ENCODE measurements at regions not wholly inside any gene's neighbourhood (a gene's known extent, or its start where the extent isn't known, plus 50 kb on each side); places are given as distances from the start of the nearest gene placed in this dataset.

GRCh38 chr1:188225975-188226374 is 1397.2 kb downstream of the PLA2G4A start:
- H3K4me1 Mint-ChIP-seq (ENCODE audit: low read depth), result no peaks in the 10 kb centered on the region
- no peak for DNase-seq (ENCODE audit: low spot score, unreplicated experiment)
- no peak overlapping the region for H3K4me3 Mint-ChIP-seq (ENCODE audit: low read depth)
- no peak overlapping the region for H3K27ac Mint-ChIP-seq
- H3K36me3 Mint-ChIP-seq (ENCODE audit: insufficient read depth), result no peaks in the 10 kb centered on the region
- TF ChIP-seq, protein P1, sequence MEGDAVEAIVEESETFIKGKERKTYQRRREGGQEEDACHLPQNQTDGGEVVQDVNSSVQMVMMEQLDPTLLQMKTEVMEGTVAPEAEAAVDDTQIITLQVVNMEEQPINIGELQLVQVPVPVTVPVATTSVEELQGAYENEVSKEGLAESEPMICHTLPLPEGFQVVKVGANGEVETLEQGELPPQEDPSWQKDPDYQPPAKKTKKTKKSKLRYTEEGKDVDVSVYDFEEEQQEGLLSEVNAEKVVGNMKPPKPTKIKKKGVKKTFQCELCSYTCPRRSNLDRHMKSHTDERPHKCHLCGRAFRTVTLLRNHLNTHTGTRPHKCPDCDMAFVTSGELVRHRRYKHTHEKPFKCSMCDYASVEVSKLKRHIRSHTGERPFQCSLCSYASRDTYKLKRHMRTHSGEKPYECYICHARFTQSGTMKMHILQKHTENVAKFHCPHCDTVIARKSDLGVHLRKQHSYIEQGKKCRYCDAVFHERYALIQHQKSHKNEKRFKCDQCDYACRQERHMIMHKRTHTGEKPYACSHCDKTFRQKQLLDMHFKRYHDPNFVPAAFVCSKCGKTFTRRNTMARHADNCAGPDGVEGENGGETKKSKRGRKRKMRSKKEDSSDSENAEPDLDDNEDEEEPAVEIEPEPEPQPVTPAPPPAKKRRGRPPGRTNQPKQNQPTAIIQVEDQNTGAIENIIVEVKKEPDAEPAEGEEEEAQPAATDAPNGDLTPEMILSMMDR (IDR thresholded peaks at IDR 0.05; ENCODE audit: unreplicated experiment), result no peak
- H3K27me3 Mint-ChIP-seq, result no peaks in the 10 kb centered on the region
- peaks cover 10% of the 10 kb centered on the region for H3K9me3 Mint-ChIP-seq (ENCODE audit: low read depth)

- no peaks in the 10 kb centered on the region for H3K36me3 Mint-ChIP-seq (ENCODE audit: insufficient read depth)
- no peak overlapping the region for H3K4me3 Mint-ChIP-seq (ENCODE audit: low read depth)
- peaks cover 10% of the 10 kb centered on the region for H3K9me3 Mint-ChIP-seq (ENCODE audit: low read depth)
- DNase-seq (ENCODE audit: low spot score, unreplicated experiment), result no peak
- no peaks in the 10 kb centered on the region for H3K27me3 Mint-ChIP-seq
- no peaks in the 10 kb centered on the region for H3K4me1 Mint-ChIP-seq (ENCODE audit: low read depth)
- TF ChIP-seq, protein P1 (IDR thresholded peaks at IDR 0.05; ENCODE audit: unreplicated experiment), result no peak
- no peak overlapping the region for H3K27ac Mint-ChIP-seq
These were observed 1399.9 kb downstream of the PLA2G4A start for GRCh38 chr1:188228623-188229022.

DNA sequence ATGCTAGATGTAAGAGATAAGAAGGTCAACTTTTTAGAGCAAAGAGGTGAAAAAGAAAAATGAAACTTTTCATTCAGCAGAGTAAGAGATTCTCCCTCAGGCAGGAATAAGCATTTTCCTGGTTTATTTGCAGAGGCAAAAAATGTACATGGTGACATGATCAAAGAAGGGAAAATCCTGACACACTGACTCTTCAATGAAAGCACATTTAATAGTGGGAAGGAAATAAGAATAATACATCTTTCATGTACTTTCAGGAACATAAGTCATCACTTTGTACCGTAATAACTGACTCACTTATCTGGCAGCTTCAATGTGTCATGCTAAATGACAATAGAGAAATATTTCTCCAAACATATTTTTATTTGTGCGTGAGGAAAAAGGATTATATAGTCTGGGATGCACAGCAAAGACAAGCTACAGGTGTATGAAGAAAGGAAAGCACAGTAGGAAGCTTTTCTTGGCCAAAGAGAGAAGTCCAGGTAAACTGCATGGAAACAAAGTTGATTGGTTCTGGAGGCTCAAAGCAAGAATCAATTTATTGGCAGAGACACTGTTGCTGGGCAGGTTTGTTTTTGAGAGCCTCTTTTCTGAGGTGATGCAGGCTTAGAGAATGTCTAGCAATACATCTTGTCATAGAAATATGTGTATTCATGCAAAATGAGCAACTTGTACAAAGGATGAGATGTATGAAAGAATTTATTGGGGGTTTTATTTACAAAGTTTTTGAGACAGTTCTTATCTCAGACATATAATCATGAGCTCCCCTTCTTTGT is 1409.0 kb downstream of the PLA2G4A start:
- Mint-ChIP-seq H3K9me3 (ENCODE audit: low read depth) (no peaks in the 10 kb centered on the region), H3K36me3 (ENCODE audit: insufficient read depth) (no peaks in the 10 kb centered on the region), H3K27me3 (no peaks in the 10 kb centered on the region), H3K27ac (no peak overlapping the region), H3K4me3 (ENCODE audit: low read depth) (no peak overlapping the region), H3K4me1 (ENCODE audit: low read depth) (no peaks in the 10 kb centered on the region)
- no peak for DNase-seq (ENCODE audit: low spot score, unreplicated experiment)
- TF ChIP-seq, protein P1 (IDR thresholded peaks at IDR 0.05; ENCODE audit: unreplicated experiment), result no peak

GRCh38 chr1:188240772-188241406 is 1412.1 kb downstream of the PLA2G4A start:
- Mint-ChIP-seq H3K4me3 (ENCODE audit: low read depth) (no peak overlapping the region), H3K27ac (no peak overlapping the region)

GRCh38 chr1:188241629-188242028 is 1412.9 kb downstream of the PLA2G4A start:
- no peaks in the 10 kb centered on the region for H3K9me3 Mint-ChIP-seq (ENCODE audit: low read depth)
- no peaks in the 10 kb centered on the region for H3K36me3 Mint-ChIP-seq (ENCODE audit: insufficient read depth)
- no peak overlapping the region for H3K4me3 Mint-ChIP-seq (ENCODE audit: low read depth)
- H3K4me1 Mint-ChIP-seq (ENCODE audit: low read depth), result no peaks in the 10 kb centered on the region
- no peak overlapping the region for H3K27ac Mint-ChIP-seq
- TF ChIP-seq, protein P1 (IDR thresholded peaks at IDR 0.05; ENCODE audit: unreplicated experiment), result no peak
- H3K27me3 Mint-ChIP-seq, result no peaks in the 10 kb centered on the region
- no peak for DNase-seq (ENCODE audit: low spot score, unreplicated experiment)

More at GRCh38 chr1:188240772-188241406, 1412.1 kb downstream of the PLA2G4A start:
- TF ChIP-seq, protein P1 (IDR thresholded peaks at IDR 0.05; ENCODE audit: unreplicated experiment), result no peak
- DNase-seq (ENCODE audit: low spot score, unreplicated experiment), result no peak
- Mint-ChIP-seq H3K27me3 (no peaks in the 10 kb centered on the region), H3K36me3 (ENCODE audit: insufficient read depth) (no peaks in the 10 kb centered on the region), H3K9me3 (ENCODE audit: low read depth) (no peaks in the 10 kb centered on the region), H3K4me1 (ENCODE audit: low read depth) (no peaks in the 10 kb centered on the region)

All from progenitor cell of endocrine pancreas (in vitro differentiated cells).